SK-N-SH (cell line): ENCODE measurements at regions not wholly inside any gene's neighbourhood (a gene's known extent, or its start where the extent isn't known, plus 50 kb on each side); places are given as distances from the start of the nearest gene placed in this dataset.

Experiments used
- CTCF ChIA-PET: fragments of 300-600, 350-600 bp; formaldehyde crosslinking; extraction: SDS; loops from one replicate; lab custom pipeline; 2021; lab: Yijun Ruan, JAX
- POLR2A ChIA-PET: fragments of 350-600 bp; sonication (Branson Sonifier 250); formaldehyde crosslinking; extraction: SDS; loops from one replicate; lab custom pipeline; 2020; ENCODE audit warnings: antibody characterized with exemption, inconsistent platforms; lab: Yijun Ruan, JAX
- DNase-seq: peaks from one replicate; pipeline ENCODE4 v3.0.0; 2012
- H2AFZ ChIP-seq: fragments of 200-600 bp; sonication (generic); 2 replicates; pipeline ENCODE4 v1.8.1; 2016; ENCODE audit warnings: antibody characterized with exemption, mild to moderate bottlenecking, low read depth
- H3F3A ChIP-seq: fragments of 200-600 bp; sonication (generic); replicated peaks from 2 replicates; pipeline ENCODE3; 2016; ENCODE audit warnings: antibody characterized with exemption, mild to moderate bottlenecking; ENCODE audit not compliant: insufficient read depth
- H3K27ac ChIP-seq, 2 experiments: fragments of 200-500 bp in 1 of 2; fragments of 200-600 bp in 1 of 2; sonication (Bioruptor generic) in 1 of 2; sonication (generic), shearing (Covaris generic) in 1 of 2; 2 replicates each; pipeline versions ENCODE4 v1.5.1 to v1.6.1; 2014 to 2016; ENCODE audit warnings: low read depth in 2 of 2, inconsistent platforms in 1 of 2, low read length in 1 of 2, mild to moderate bottlenecking in 1 of 2, mixed read lengths in 1 of 2
- H3K27me3 ChIP-seq: fragments of 200-600 bp; sonication (generic), shearing (Covaris generic); 2 replicates; pipeline ENCODE4 v1.6.1; 2016; ENCODE audit warnings: mixed run types; ENCODE audit not compliant: insufficient read depth
- H3K36me3 ChIP-seq, 2 experiments: fragments of 200-500 bp in 1 of 2; fragments of 200-600 bp in 1 of 2; sonication (Bioruptor generic) in 1 of 2; sonication (generic) in 1 of 2; replicated peaks in 1 of 2; 2 replicates each; pipeline versions ENCODE3 to v1.5.1; 2014 to 2016; ENCODE audit warnings: low read length in 1 of 2, mild to moderate bottlenecking in 1 of 2; ENCODE audit not compliant: insufficient read depth in 2 of 2, control insufficient read depth in 1 of 2
- H3K4me1 ChIP-seq, 2 experiments: fragments of 200-500 bp in 1 of 2; fragments of 200-600 bp in 1 of 2; sonication (Bioruptor generic) in 1 of 2; sonication (generic), shearing (Covaris generic) in 1 of 2; 2 replicates each; pipeline versions ENCODE4 v1.5.1 to v1.6.1; 2014 to 2016; ENCODE audit warnings: low read depth in 1 of 2, low read length in 1 of 2, mixed run types in 1 of 2; ENCODE audit not compliant: insufficient read depth in 2 of 2, control insufficient read depth in 1 of 2
- H3K4me2 ChIP-seq: fragments of 200-600 bp; sonication (generic), shearing (Covaris generic); 2 replicates; pipeline ENCODE4 v1.6.1; 2017; ENCODE audit warnings: mixed run types
- H3K4me3 ChIP-seq, 2 experiments: fragments of 200-500 bp in 1 of 2; fragments of 200-600 bp in 1 of 2; sonication (Bioruptor generic) in 1 of 2; sonication (generic), shearing (Covaris generic) in 1 of 2; 2 replicates each; pipeline versions ENCODE4 v1.5.1 to v1.8.1; 2014 to 2016; ENCODE audit warnings: low read depth in 2 of 2, inconsistent platforms in 1 of 2, low read length in 1 of 2, mild to moderate bottlenecking in 1 of 2, mixed read lengths in 1 of 2, moderate library complexity in 1 of 2
- H3K79me2 ChIP-seq: fragments of 200-600 bp; sonication (generic); 2 replicates; pipeline ENCODE4 v1.8.1; 2017; ENCODE audit warnings: mild to moderate bottlenecking; ENCODE audit not compliant: insufficient read depth
- H3K9ac ChIP-seq: fragments of 200-600 bp; sonication (generic); 2 replicates; pipeline ENCODE4 v1.6.1; 2017; ENCODE audit warnings: mixed run types
- H3K9me2 ChIP-seq: fragments of 200-600 bp; sonication (generic); 2 replicates; pipeline ENCODE4 v1.6.1; 2017; ENCODE audit warnings: mixed run types
- H3K9me3 ChIP-seq: fragments of 200-600 bp; sonication (generic); 2 replicates; pipeline ENCODE4 v1.6.1; 2017; ENCODE audit warnings: mixed run types, mild to moderate bottlenecking, moderate library complexity
- H4K20me1 ChIP-seq: fragments of 200-600 bp; sonication (generic); 2 replicates; pipeline ENCODE4 v1.6.1; 2017; ENCODE audit warnings: mild to moderate bottlenecking, mixed run types; ENCODE audit not compliant: insufficient read depth
- CHD2 ChIP-seq: fragments of 150-350 bp; IDR thresholded peaks from 2 replicates; pipeline ENCODE4 v1.6.1; 2018; ENCODE audit warnings: low read length; ENCODE audit not compliant: partially characterized antibody
- EZH2phosphoT487 ChIP-seq: fragments of 200-600 bp; sonication (generic); IDR thresholded peaks from 2 replicates; pipeline ENCODE4 v1.6.1; 2017; ENCODE audit warnings: low read depth, mixed run types, mild to moderate bottlenecking, antibody characterized with exemption, moderate library complexity, borderline replicate concordance
- FOSL2 ChIP-seq: IDR thresholded peaks from 2 replicates; pipeline ENCODE4 v1.4.0; 2012; ENCODE audit warnings: low read depth, mild to moderate bottlenecking, moderate library complexity, borderline replicate concordance
- FOXJ3 ChIP-seq: sonication (generic); formaldehyde crosslinking; IDR thresholded peaks from 2 replicates; pipeline ENCODE4 v1.5.1; 2020; ENCODE audit warnings: mild to moderate bottlenecking, missing genetic modification reagents
- GABPA ChIP-seq: IDR thresholded peaks from 2 replicates; pipeline ENCODE4 v1.4.0; 2012; ENCODE audit warnings: low read depth, mild to moderate bottlenecking
- GATA2 ChIP-seq: sonication (generic); formaldehyde crosslinking; IDR thresholded peaks from 2 replicates; pipeline ENCODE4 v1.5.0; 2020; ENCODE audit warnings: mild to moderate bottlenecking, missing genetic modification reagents
- JUND ChIP-seq: IDR thresholded peaks from 2 replicates; pipeline ENCODE4 v1.4.0; 2012
- NFIC ChIP-seq: IDR thresholded peaks from 2 replicates; pipeline ENCODE4 v1.4.0; 2012; ENCODE audit warnings: borderline replicate concordance
- RAD21 ChIP-seq: IDR thresholded peaks from 2 replicates; pipeline ENCODE4 v1.6.1; 2012; ENCODE audit warnings: mild to moderate bottlenecking, low read length
- RCOR1 ChIP-seq: fragments of 150-350 bp; IDR thresholded peaks from 2 replicates; pipeline ENCODE4 v1.6.1; 2017; ENCODE audit warnings: antibody characterized with exemption, low read length
- RFX5 ChIP-seq: IDR thresholded peaks from 2 replicates; pipeline ENCODE4 v1.6.1; 2012; ENCODE audit warnings: mild to moderate bottlenecking, improper control_type of control experiment, low read length
- RXRA ChIP-seq: IDR thresholded peaks from 2 replicates; pipeline ENCODE4 v1.4.0; 2012; ENCODE audit warnings: low read depth, mild to moderate bottlenecking, borderline replicate concordance
- TEAD4 ChIP-seq: IDR thresholded peaks from 2 replicates; pipeline ENCODE4 v1.4.0; 2012; ENCODE audit warnings: mild to moderate bottlenecking, borderline replicate concordance; ENCODE audit not compliant: insufficient read depth
- YY1 ChIP-seq: IDR thresholded peaks from 2 replicates; pipeline ENCODE4 v1.4.0; 2012; ENCODE audit warnings: low read depth, mild to moderate bottlenecking
- WGBS: methylation state at CpG from one replicate; pipeline ENCODE4 v1.1.6; 2017; ENCODE audit warnings: low lambda C conversion rate; 5-methylcytosine and 5-hydroxymethylcytosine counted together
- TF ChIP-seq, protein P1 (sequence below): IDR thresholded peaks from 2 replicates; pipeline ENCODE4 v1.6.1; 2012; ENCODE audit warnings: mild to moderate bottlenecking, low read depth, low read length, moderate library complexity
- TF ChIP-seq, protein P2 (sequence below): IDR thresholded peaks from 2 replicates; pipeline ENCODE4 v1.4.0; 2012; ENCODE audit warnings: low read depth, borderline replicate concordance
- TF ChIP-seq, protein P3 (sequence below): fragments of 150-350 bp; IDR thresholded peaks from 2 replicates; pipeline ENCODE4 v1.6.1; 2016; ENCODE audit warnings: mild to moderate bottlenecking, low read depth, low read length
- TF ChIP-seq, protein P4 (sequence below): IDR thresholded peaks from 2 replicates; pipeline ENCODE4 v1.4.0; 2012; ENCODE audit warnings: low read depth

DNA sequence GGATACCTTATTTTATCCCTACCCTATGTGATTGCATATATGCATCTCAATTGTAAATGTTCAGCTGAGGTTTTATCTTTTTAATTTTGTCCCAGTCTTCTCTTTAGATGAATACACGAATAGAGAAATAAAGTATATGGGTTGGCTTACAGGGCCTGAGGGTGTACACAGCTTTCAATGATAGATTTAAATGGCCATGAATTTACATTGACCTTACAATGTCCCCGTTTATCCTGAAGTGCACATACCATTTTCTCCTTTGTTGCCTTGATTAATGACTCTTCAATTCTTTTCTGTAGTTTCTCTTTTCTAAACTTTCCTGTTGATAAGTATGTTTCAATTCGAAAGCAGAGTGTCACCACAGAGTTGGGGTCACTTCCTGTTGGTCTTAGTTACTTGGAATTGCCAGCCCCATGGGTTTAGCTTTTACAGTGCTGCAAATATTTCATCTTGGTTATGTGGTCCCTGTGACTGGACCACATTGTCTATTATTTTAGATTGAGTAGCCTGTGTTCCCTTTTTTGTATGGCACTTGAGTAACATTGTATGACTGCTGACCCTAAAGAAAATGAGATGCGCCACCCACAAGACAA, 1616.3 kb upstream of the ACVR2A start:
- no peaks in the 10 kb centered on the region for H3K9me2 ChIP-seq
- no peak for DNase-seq
- CTCF ChIA-PET: interaction anchor here (1.1 kb wide), 1 partner anchor 215 kb away, joined by 3 read pairs; no protein-coding TSS in a partner anchor
- whole genome bisulfite sequencing: 66% methylated on average over 4 of the region's 4 CpGs
- no peaks in the 10 kb centered on the region for H3F3A ChIP-seq
- H3K4me1 ChIP-seq: no peaks in the 10 kb centered on the region
- no peak overlapping the region for H3K9ac ChIP-seq
- no peaks in the 10 kb centered on the region for H3K36me3 ChIP-seq
- H3K4me3 ChIP-seq: no peak overlapping the region
- no peak overlapping the region for H2AFZ ChIP-seq
- POLR2A ChIA-PET: no interaction called here
- TF ChIP-seq FOSL2 (no peak), NFIC (no peak), RAD21 (no peak), RCOR1 (no peak), JUND (no peak), YY1 (no peak), RFX5 (no peak), RXRA (no peak), FOXJ3 (no peak)
- TF ChIP-seq, protein P1, sequence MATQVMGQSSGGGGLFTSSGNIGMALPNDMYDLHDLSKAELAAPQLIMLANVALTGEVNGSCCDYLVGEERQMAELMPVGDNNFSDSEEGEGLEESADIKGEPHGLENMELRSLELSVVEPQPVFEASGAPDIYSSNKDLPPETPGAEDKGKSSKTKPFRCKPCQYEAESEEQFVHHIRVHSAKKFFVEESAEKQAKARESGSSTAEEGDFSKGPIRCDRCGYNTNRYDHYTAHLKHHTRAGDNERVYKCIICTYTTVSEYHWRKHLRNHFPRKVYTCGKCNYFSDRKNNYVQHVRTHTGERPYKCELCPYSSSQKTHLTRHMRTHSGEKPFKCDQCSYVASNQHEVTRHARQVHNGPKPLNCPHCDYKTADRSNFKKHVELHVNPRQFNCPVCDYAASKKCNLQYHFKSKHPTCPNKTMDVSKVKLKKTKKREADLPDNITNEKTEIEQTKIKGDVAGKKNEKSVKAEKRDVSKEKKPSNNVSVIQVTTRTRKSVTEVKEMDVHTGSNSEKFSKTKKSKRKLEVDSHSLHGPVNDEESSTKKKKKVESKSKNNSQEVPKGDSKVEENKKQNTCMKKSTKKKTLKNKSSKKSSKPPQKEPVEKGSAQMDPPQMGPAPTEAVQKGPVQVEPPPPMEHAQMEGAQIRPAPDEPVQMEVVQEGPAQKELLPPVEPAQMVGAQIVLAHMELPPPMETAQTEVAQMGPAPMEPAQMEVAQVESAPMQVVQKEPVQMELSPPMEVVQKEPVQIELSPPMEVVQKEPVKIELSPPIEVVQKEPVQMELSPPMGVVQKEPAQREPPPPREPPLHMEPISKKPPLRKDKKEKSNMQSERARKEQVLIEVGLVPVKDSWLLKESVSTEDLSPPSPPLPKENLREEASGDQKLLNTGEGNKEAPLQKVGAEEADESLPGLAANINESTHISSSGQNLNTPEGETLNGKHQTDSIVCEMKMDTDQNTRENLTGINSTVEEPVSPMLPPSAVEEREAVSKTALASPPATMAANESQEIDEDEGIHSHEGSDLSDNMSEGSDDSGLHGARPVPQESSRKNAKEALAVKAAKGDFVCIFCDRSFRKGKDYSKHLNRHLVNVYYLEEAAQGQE: no peak
- TF ChIP-seq, protein P2, sequence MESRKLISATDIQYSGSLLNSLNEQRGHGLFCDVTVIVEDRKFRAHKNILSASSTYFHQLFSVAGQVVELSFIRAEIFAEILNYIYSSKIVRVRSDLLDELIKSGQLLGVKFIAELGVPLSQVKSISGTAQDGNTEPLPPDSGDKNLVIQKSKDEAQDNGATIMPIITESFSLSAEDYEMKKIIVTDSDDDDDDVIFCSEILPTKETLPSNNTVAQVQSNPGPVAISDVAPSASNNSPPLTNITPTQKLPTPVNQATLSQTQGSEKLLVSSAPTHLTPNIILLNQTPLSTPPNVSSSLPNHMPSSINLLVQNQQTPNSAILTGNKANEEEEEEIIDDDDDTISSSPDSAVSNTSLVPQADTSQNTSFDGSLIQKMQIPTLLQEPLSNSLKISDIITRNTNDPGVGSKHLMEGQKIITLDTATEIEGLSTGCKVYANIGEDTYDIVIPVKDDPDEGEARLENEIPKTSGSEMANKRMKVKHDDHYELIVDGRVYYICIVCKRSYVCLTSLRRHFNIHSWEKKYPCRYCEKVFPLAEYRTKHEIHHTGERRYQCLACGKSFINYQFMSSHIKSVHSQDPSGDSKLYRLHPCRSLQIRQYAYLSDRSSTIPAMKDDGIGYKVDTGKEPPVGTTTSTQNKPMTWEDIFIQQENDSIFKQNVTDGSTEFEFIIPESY: no peak
- H3K4me2 ChIP-seq: no peak overlapping the region
- no peaks in the 10 kb centered on the region for H3K27me3 ChIP-seq
- H3K79me2 ChIP-seq: no peaks in the 10 kb centered on the region
- no peaks in the 10 kb centered on the region for H4K20me1 ChIP-seq
- no peak overlapping the region for H3K27ac ChIP-seq
- H3K9me3 ChIP-seq: no peaks in the 10 kb centered on the region

DNA sequence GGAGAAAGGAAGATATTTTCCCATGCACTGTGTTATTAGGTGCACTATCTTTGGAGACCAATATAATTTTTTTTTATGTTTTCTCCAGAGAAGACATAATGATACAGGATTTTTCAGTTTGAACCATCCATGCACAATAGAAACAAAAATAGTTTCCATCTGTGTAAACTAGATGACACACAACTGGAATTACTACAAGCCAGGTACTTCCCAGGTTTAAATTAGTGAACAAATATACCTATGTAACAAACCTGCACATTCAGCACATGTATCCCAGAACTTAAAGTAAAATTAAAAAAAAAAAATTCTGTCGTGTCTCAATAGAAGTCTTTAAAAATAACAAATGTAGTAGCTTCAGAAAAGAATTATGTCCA, 1616.8 kb upstream of the ACVR2A start:
- DNase-seq: no peak
- CTCF ChIA-PET: interaction anchor here (1.1 kb wide), 1 partner anchor 214 kb away, joined by 3 read pairs; no protein-coding TSS in a partner anchor
- WGBS: 39% methylated on average over 1 of the region's 1 CpG
- TF ChIP-seq GATA2 (CRISPR knock-in tag): no peak
- TF ChIP-seq CHD2: no peak
- no peak for TF ChIP-seq TEAD4
- TF ChIP-seq, protein P3, sequence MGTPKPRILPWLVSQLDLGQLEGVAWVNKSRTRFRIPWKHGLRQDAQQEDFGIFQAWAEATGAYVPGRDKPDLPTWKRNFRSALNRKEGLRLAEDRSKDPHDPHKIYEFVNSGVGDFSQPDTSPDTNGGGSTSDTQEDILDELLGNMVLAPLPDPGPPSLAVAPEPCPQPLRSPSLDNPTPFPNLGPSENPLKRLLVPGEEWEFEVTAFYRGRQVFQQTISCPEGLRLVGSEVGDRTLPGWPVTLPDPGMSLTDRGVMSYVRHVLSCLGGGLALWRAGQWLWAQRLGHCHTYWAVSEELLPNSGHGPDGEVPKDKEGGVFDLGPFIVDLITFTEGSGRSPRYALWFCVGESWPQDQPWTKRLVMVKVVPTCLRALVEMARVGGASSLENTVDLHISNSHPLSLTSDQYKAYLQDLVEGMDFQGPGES: no peak
- no peak for TF ChIP-seq GABPA
- TF ChIP-seq, protein P4, sequence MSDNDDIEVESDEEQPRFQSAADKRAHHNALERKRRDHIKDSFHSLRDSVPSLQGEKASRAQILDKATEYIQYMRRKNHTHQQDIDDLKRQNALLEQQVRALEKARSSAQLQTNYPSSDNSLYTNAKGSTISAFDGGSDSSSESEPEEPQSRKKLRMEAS: no peak
- no peak for TF ChIP-seq RCOR1
- no peak for TF ChIP-seq YY1
- TF ChIP-seq EZH2phosphoT487: no peak
- TF ChIP-seq, protein P2: no peak

More for the DNA sequence above, 1616.8 kb upstream of the ACVR2A start:
- Histone ChIP-seq H3K9me3 (no peaks in the 10 kb centered on the region), H2AFZ (no peak overlapping the region), H3K27me3 (no peaks in the 10 kb centered on the region), H3K9ac (no peak overlapping the region), H3K4me2 (no peak overlapping the region), H3F3A (no peaks in the 10 kb centered on the region), H4K20me1 (no peaks in the 10 kb centered on the region), H3K36me3 (no peaks in the 10 kb centered on the region), H3K4me3 (no peak overlapping the region), H3K9me2 (no peaks in the 10 kb centered on the region), H3K79me2 (no peaks in the 10 kb centered on the region), H3K4me1 (no peaks in the 10 kb centered on the region), H3K27ac (no peak overlapping the region)
- POLR2A ChIA-PET: no interaction called here
